ENCODE measurements at regions not wholly inside any gene's neighbourhood (a gene's known extent, or its start where the extent isn't known, plus 50 kb on each side); places are given as distances from the start of the nearest gene placed in this dataset.

GRCh38 chr2:56626927-56627326, 443.1 kb downstream of the CCDC85A start:
- no peak for DNase-seq

DNA sequence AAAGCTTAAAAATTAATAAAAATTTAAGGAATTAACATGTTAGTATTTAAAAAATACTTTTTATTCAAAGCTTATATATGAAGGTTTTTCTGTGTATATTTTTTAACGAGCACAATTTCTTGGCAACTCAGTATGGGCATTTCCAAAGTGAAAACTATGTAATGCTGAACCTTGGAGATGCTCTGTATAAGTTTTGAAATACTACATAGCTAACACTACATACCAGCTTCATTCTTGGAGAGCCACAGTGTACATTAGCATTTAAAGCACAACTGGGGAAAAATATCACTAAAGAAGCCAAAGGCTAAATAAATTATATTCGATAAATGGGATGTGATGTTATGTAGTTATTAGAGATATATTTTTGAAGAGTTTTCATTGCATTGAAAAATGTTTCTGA, 446.5 kb downstream of the CCDC85A start:
- no peak for DNase-seq

DNA sequence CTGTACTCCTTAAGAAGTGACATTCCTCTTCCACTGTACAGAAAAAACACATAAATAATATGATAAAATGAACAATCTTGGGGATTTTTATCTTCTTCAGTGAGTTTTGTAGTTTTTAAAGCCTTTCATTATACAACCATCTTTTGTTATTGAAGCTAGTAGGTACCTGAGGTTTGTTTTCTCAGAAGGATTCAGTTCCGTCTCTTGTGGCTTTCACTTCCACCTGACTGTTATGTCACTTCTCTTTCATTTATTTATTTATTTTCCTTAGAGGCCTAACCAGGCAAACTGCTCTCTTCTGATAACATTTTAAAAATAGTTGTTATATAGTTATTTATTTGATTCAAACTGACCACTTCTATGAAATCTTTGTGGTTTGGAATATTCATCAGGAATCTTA, 464.2 kb downstream of the CCDC85A start:
- DNase-seq = no peak

DNA sequence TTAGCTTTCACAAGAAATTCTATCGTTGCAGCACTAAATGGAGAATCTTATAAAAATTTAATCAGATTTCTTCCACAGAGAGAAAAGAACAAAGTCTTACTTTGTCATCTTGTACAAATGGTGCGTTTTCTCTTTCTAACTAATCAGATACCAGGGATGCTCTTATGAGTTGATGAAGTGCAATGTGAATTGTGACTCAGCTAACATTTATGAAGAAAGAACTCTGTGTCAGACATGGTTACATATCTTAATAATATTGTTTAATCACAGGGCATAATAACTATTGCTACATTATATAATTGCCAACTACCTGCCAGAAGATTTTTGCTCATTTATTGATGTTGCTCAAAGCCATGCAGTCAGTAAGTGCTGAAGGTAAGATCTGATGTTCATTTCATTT, 465.0 kb downstream of the CCDC85A start:
- DNase-seq = no peak

- DNase-seq = no peak
Observed at GRCh38 chr2:56654936-56655335, 471.1 kb downstream of the CCDC85A start.

GRCh38 chr2:56656826-56657225, 473.0 kb downstream of the CCDC85A start:
- DNase-seq = no peak

GRCh38 chr2:56666777-56667176, 483.0 kb downstream of the CCDC85A start:
- no peak for DNase-seq

DNA sequence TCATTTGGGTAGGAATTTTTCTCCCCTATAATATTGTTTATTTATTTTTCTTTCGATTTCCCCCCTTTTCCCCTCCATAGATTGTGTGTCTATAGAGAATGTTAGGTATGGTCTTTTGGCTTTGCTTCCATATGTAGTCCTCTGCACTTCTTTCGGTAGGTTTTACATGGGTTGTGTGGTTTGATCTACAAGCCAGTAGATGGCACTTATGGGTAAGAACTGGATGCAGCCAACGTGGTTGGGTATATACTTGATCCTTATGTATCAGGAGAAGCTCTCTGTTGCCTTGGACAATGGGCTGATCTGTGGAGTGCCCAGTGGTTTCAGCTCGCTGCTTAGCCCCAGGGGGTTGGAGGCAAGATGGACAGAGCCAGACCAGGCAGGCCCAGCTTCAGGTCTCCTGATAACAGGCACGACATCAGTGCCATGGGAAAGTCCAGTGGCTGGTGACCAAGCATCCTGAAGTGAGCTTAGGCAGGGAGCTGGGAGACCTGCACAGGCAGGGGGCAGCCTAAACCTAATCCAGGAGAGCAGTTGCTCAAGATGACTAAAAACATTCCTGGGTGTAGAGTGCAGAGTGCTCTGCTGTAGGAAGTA, 488.3 kb downstream of the CCDC85A start:
- no peak for DNase-seq

GRCh38 chr2:56674084-56674483, 490.3 kb downstream of the CCDC85A start:
- DNase-seq = no peak

DNA sequence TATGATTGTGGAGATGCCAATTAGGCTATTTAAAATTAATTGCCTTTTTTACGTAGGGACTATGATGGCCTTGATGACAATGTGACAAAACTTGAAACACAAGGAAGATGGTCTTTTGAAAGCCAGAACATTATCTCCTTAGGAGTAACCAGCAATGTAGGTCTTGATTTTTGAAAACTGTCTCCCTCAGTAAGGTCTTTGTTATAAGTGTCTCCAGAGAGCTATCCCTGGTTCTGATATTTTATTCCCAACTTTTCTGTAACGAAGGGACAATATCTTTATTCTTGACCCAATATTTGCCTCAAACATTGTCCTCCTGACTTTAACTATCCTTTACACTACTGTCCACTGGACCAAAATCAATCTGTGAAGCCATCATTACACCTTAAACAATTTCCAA, 493.2 kb downstream of the CCDC85A start:
- no peak for DNase-seq

DNA sequence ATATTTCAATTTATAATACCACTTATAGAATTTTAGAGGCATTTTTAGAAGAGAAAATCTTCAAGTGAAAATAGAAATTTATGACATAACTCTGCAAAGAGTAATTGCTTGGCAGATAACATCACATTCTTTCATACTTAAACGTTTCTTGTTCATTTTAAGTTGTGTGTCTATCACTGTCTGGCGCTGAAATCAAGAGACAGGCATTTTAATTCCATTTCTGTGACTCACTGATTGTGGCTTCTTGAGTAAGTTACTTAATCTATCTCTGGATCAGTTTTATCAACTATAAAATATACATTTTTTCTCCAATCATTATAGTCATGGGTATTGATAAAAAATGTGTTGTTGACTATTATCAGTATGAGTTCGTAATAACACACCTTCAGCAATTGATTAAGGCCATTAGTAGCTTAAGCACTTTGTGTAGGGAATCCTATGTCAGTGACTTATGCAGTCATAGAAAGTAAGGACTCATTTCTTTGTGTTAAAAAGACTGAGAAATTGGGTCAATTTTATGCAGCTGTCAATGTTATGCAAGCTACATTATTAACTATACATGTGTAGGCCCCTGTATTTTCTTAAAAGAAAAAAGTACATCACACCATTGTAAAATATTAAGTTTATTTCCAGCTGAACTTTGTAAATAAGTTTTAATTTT, 497.3 kb downstream of the CCDC85A start:
- DNase-seq = no peak

GRCh38 chr2:56681659-56682396, 498.0 kb downstream of the CCDC85A start:
- no peak for DNase-seq

DNA sequence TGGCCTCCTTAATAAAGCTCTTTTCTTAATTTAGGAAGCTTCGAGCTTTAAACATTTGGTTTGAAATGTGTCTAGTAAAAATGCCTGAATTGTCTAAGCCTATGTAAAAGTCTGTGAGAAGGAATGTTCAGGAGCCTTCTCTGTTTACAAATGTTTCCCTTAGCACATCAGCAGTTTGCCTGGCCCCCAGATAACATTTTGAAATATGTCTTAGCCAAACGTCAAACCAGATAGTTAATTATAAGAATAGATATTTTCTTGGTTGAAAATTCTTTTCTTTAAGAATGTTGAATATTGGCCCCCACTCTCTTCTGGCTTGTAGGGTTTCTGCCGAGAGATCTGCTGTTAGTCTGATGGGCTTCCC, 498.6 kb downstream of the CCDC85A start:
- DNase-seq = no peak

DNA sequence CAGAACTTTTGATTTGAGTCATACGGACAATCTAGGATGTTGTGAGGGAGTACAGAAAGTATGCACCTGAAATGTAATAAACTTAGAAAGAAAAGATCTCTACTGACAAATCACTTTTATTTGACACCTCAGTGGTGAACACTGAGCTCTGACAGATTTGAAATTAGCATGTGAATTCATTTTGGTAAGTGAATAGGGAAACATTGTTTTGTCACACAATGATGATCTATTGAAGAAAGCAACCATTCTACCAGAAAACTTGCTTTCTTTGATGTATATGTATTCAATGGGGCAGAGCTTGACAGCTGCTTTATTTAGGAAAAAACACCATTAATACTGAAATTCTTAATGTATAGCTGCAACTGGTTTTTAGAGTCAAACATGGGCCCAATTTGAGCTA, 500.5 kb downstream of the CCDC85A start:
- no peak for DNase-seq

- DNase-seq = no peak
Observed at GRCh38 chr2:56685205-56685604, 501.4 kb downstream of the CCDC85A start.

DNA sequence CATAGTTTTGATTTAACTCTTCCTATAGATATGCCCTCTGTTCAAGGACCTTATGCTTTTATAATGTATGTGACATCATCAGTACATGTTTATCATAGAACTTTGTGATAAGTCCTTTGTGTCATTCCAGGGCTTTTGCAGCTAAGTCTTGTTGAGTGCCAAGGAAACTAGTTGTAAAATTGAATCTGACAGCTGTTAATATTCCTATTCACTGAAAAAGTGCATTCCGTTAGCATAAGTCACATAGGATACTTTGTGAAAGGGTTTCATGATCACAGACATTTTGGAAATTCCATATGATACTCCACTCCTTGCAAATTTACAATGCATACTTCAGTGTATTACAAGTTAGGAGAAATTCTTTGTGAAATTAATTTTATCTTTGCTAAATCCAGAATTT, 503.4 kb downstream of the CCDC85A start:
- no peak for DNase-seq

DNA sequence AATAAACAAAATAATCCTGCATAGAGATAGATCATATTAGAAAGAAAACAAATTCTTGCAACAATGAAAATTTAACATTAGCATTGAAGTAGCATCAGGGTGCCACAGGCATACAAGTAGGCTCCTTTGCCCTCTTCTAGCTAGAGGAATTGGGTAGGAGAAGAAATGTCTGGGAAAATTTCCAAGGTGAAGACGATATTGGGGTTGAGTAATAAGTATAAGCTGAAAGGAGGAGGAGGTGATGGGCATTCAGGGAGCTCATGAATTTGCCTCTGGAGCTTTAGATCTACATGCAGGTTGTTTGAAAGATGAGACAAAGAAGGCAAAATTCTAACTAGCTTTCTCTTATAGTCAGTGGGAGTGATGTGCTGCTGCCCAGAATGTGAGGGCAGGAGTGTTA, 504.9 kb downstream of the CCDC85A start:
- DNase-seq = no peak

GRCh38 chr2:56693501-56693900, 509.7 kb downstream of the CCDC85A start:
- no peak for DNase-seq

GRCh38 chr2:56703001-56703400, 519.2 kb downstream of the CCDC85A start:
- no peak for DNase-seq

DNA sequence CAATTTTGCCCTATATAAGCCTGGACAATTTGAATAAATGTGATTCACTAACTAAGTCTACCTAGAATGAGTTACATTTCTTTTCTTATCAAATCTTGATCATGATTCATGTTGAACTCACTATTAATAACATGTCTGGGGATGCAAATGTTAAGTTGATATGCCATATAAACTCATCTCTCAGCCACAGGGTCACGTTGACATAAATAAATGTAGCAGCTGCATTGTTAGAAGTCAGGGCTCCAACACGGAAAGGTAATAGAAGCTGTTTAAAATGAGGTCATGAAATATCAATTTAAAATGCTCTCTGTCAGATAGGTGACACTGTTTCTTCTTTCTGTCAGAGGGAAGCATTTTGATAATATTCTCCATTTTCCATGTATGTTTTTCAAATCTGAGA, 521.9 kb downstream of the CCDC85A start:
- no peak for DNase-seq

GRCh38 chr2:56707218-56707617, 523.4 kb downstream of the CCDC85A start:
- DNase-seq = no peak

DNA sequence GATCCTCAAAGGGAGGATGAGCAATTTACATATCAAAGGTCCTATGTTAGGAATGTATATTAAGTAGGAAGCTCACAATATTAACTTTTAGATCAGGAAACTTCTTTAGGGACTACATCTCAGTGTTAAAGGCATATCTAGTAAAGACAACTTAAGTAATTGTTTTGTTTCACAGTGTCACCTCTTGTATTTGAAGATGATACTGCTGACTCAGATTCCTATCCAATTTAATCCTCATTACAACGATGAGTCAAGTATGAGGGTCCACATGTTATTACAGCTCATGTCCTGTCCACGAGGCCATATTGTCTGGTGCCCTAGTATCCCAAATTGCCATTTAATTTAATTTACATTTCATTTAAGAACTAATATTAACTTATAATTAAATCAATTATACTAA, 523.9 kb downstream of the CCDC85A start:
- DNase-seq = no peak

- no peak for DNase-seq
Observed at GRCh38 chr2:56709181-56709580, 525.4 kb downstream of the CCDC85A start.

DNA sequence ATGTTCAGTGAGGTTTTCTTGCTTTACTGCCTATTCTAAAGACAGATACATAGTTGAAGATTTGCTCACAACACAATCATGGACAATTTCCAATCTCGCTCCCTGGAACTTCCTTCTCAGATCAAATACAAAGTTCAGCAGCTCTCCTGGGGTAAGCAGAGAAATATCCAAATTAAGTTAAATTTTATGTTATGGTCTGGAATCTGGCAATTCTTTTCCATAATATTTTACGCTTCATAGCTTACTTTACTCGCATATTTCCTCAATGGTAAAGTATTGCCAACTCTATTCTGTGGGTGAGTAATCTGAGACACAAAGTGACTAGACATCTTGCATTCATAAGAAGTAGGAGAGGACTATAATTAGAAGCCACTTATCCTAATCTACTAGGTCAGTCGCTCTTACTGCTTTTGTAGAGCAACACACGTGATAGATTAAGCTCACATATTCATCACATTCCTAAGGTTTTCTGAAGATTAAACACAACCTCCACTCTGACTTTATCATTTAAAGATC, 529.4 kb downstream of the CCDC85A start:
- no peak for DNase-seq
